Endothelial cell of umbilical vein (primary cell): ENCODE measurements at regions not wholly inside any gene's neighbourhood (a gene's known extent, or its start where the extent isn't known, plus 50 kb on each side); places are given as distances from the start of the nearest gene placed in this dataset.

Experiments used
- EZH2 ChIP-seq: IDR thresholded peaks from 2 replicates; pipeline ENCODE4 v1.6.1; 2012; ENCODE audit warnings: borderline replicate concordance, low read depth, mild to moderate bottlenecking, moderate library complexity, low read length, inconsistent platforms; ENCODE audit not compliant: severe bottlenecking
- FOS ChIP-seq: IDR thresholded peaks from 2 replicates; pipeline ENCODE4 v1.6.1; 2011; ENCODE audit warnings: mild to moderate bottlenecking, low read length, moderate library complexity, borderline replicate concordance; ENCODE audit not compliant: insufficient read depth
- GATA2 ChIP-seq: IDR thresholded peaks from 2 replicates; pipeline ENCODE4 v1.7.0; 2011; ENCODE audit warnings: low read depth, mild to moderate bottlenecking, moderate library complexity, mixed read lengths, low read length; ENCODE audit not compliant: insufficient read length, insufficient read depth
- JUN ChIP-seq: IDR thresholded peaks from 2 replicates; pipeline ENCODE4 v1.6.1; 2011; ENCODE audit warnings: borderline replicate concordance, low read depth; ENCODE audit not compliant: insufficient read length, insufficient read depth
- MYC ChIP-seq: IDR thresholded peaks from one replicate; pipeline ENCODE4 v1.6.1; 2011; ENCODE audit warnings: mild to moderate bottlenecking, low read depth, low read length
- POLR2A ChIP-seq: IDR thresholded peaks from 2 replicates; pipeline ENCODE4 v1.6.1; 2012; ENCODE audit warnings: low read depth, mild to moderate bottlenecking, control low read depth, low read length
- POLR2AphosphoS5 ChIP-seq: IDR thresholded peaks from 2 replicates; pipeline ENCODE4 v1.6.1; 2012; ENCODE audit warnings: low read depth, mild to moderate bottlenecking, control low read depth, low read length, moderate library complexity; ENCODE audit not compliant: insufficient read depth
- TF ChIP-seq, protein P1 (sequence below), 2 donors: IDR thresholded peaks; 1 replicate in 1 of 2; 2 replicates in 1 of 2; pipeline ENCODE4 v1.5.1; 2011; ENCODE audit warnings: low read length in 2 of 2, mild to moderate bottlenecking in 2 of 2, moderate library complexity in 2 of 2, control low read depth in 1 of 2, inconsistent platforms in 1 of 2, low read depth in 1 of 2; ENCODE audit not compliant: insufficient read depth in 1 of 2; ENCODE audit errors: extremely low read depth in 1 of 2
- TF ChIP-seq, protein P2 (sequence below): IDR thresholded peaks from 2 replicates; pipeline ENCODE4 v1.6.1; 2011; ENCODE audit not compliant: insufficient read depth, insufficient read length

DNA sequence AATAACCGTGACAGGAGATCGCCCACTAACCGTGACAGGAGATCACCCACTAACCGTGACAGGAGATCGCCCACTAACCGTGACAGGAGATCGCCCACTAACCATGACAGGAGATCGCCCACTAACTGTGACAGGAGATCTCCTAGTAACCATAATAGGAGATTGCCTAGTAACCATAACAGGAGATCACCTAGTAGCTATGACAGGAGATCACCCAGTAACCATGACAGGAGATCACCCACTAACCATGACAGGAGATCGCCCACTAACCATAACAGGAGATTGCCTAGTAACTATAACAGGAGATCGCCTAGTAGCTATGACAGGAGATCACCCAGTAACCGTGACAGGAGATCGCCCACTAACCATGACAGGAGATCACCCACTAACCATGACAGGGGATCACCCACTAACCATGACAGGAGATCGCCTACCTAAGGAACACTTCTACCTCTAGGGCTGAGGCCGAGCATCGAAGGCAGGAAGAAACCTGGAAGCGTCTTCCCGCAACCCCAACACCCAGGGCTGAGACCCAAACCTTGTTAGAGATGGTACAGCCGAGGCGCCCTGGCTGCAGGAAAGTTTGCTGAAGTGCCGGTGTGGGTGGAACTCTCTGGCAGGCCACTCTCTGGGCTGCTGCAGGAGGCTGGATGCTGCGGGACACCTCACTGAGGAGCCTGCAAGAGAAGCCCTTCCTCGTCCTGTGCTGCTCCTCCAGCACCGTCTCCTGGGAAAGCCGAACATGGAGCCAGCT, 67.5 kb upstream of the THY1 start:
- TF ChIP-seq POLR2A = no peak
- TF ChIP-seq, protein P1, sequence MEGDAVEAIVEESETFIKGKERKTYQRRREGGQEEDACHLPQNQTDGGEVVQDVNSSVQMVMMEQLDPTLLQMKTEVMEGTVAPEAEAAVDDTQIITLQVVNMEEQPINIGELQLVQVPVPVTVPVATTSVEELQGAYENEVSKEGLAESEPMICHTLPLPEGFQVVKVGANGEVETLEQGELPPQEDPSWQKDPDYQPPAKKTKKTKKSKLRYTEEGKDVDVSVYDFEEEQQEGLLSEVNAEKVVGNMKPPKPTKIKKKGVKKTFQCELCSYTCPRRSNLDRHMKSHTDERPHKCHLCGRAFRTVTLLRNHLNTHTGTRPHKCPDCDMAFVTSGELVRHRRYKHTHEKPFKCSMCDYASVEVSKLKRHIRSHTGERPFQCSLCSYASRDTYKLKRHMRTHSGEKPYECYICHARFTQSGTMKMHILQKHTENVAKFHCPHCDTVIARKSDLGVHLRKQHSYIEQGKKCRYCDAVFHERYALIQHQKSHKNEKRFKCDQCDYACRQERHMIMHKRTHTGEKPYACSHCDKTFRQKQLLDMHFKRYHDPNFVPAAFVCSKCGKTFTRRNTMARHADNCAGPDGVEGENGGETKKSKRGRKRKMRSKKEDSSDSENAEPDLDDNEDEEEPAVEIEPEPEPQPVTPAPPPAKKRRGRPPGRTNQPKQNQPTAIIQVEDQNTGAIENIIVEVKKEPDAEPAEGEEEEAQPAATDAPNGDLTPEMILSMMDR (IDR thresholded peaks at IDR 0.05; ENCODE audit: extremely low read depth in 1 of 2, insufficient read depth in 1 of 2, low read depth in 1 of 2, low read length in 2 of 2) = no peak
- no peak for TF ChIP-seq POLR2AphosphoS5
- no peak for TF ChIP-seq EZH2
- no peak for TF ChIP-seq MYC
- TF ChIP-seq JUN = no peak
- TF ChIP-seq FOS = no peak
- TF ChIP-seq, protein P2, sequence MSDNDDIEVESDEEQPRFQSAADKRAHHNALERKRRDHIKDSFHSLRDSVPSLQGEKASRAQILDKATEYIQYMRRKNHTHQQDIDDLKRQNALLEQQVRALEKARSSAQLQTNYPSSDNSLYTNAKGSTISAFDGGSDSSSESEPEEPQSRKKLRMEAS = no peak
- TF ChIP-seq GATA2 = no peak
